Bone marrow (tissue), 2 donors: ENCODE measurements at regions not wholly inside any gene's neighbourhood (a gene's known extent, or its start where the extent isn't known, plus 50 kb on each side); places are given as distances from the start of the nearest gene placed in this dataset.

ENCODE experiments used
- DNase-seq, 2 donors: peaks; one replicate each; lab custom pipeline; 2025; lab: John Stamatoyannopoulos, UW

DNA sequence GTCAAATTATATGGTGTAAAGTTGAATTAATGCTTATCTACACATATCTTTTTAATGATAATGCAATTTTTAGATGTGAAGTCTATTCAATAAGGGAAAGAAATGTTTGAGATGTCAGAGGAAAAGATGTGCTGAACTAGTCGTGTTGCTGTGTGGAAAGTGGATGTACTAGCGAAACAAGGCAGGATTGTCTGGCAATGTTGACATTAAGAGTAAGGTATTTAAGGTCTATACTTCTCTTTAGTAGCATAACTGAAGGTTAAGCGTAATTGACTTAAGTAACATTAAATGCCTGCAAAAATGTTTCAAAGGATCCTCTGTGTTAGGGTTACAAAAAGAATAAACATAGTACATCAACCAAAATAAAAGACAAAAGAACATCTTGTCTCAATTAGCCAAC lies 787.3 kb upstream of the KLHL1 start:
- DNase-seq: no peak

DNA sequence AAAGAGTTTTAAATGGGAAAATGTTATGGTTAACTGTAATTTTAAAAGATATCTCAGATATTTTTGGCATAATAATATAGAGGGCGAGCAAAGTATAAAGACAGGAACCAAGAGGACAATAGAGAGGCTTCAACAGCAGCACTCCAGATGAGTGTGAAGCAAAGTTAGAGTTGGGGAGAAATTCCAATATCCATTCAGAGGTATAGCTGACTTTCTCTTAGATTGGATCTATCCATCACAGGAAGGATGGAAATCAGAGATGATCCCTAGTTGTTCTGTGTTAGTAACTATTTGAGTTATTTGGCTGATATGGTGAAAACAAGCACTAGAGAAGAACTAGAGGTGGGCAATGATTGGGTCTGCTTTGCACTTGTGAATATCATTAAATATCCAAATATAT lies 786.0 kb upstream of the KLHL1 start:
- no peak for DNase-seq

DNA sequence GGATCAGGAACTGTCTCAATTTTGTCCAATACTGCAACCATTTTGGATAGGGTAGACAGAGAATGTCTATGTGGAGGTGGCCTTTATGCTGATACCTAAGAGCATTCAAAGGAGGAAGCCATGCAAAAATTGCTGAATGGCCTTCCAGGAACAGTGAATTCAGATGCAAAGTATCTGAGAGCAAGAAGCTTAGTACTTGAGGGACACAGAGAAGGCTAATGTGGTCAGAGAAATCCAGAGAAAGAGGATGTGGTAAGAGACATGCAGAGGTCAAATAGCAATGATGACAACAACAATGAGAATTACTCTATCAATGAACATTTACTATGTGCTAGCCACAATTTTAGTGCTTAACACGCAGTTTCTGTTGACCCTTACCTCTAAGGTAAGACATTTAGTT lies 785.6 kb upstream of the KLHL1 start:
- DNase-seq: no peak

DNA sequence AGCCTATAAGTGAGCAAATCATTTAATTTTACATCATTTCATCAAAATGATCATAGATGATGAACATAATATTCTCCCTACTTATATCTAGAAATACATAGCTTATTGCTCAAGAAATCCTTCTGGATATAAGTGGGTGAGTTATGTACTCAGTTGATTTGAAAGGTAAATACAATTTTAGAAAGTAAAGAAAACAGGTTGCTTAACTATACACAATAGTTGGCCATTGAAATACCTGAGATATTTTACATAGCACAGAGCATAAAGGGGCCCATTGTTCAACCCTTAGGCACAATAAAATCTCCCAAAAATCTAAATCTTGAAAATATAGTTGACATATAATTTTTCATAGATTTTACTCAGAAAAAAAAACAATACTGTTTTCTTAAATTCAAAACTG lies 782.0 kb upstream of the KLHL1 start:
- no peak for DNase-seq

DNA sequence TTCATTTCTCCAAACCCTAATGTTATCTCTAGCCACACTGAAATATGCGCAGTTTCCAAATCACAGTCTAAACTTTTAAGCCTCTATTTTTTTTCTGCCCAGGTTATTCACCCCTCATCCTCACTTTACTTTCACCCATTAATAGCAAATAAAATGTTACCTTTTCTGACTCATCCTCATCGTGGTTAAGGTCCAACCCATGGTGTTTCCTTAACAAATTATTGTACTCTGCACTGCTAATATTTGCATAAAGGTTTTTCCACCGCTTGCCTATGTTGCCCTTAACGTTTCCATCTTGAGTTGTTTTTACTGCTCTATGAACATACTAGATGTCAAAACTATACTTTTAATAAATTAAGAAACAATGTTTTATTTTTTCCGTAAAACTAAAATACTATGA lies 780.9 kb upstream of the KLHL1 start:
- DNase-seq: no peak

DNA sequence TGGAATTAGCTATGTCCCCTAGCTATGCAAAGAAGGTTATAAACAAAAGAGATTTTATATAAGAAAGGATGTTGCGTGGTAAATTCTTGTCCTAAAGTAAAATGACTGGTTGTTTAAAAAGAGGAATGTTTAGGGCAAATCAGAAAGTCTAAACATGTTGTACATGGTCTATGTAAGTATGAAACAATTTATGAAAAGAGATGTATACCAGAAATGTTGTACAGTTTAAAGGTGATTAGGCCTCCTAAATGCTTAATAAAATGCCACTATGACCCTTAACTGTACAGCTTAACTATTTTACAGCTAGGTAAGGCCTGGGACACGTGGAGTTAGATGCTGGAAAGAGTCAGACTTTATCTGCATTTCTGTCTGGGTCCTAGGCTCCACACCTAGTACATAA lies 775.9 kb upstream of the KLHL1 start:
- no peak for DNase-seq

DNA sequence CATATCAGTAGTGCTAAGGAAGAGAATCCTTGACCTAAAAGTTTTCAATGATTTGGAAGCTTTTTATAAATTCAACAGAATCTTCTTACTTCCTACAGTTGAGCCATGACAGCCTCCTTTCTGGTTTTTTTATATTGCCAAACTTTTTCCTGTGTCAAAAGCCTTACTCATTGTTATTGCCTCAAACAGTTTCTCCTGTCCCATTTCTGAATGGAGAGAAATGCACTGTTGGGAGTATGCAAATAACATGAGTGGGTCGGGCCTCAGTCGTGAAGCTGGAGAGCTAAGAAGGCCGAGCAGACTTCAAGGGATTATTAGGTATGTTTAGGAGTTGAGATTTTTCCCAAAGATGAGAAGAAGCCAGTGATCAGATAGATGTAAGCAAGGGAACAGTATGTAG lies 766.4 kb upstream of the KLHL1 start:
- no peak for DNase-seq

DNA sequence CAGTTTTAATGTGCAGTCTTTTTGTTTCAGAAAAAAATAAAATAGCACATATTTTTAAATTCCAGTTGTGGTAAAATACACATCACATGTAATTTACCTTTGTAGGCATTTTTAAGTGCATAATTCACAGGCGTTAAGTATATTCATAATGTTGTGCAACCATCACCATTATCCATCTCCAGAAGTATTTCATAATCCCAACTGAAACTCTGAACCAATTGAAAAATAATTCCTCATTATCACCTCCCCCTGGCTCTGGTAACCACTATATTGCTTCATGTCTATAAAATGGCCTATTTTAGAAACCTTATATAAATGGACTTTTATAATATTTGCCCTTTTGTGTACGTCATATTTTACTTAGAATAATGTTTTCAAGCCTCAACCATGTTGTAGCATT lies 756.5 kb upstream of the KLHL1 start:
- no peak for DNase-seq

DNA sequence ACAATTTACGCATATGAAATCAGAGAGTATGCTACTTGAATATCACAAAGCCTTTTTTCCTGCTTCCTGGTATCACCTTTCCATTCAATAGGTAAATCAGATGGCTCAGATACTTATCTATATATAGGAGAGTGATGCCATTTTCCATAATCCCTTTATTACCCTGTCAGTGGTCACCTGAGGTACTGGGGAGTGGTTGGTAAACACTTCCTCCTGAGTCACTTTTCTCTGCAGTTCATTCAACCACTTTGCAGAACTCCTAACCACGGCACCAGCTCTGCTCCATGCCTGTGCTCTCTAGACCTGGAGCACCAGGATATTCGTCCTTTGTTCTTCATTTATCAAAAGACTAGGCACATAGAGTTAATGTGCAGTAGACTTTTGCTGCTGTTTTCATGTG lies 748.5 kb upstream of the KLHL1 start:
- no peak for DNase-seq

DNA sequence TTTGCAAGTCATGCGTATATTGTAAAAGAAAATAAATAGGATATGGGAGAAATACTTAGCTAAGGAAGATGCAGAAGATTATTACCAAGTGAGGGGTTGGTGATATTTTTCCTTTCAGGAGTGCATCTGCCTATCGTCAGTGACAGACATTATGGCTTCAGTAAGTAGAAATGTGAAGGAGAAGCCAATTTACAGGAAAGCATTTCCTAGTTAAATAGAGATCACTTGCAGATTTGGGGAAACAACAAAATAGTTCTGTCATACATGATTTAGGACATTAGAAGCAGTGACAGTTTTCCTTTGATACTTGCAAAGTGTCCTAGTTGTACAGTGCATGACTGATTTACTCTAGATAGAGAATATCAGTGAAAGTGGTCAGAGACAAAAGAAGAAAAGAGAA lies 747.8 kb upstream of the KLHL1 start:
- no peak for DNase-seq

DNA sequence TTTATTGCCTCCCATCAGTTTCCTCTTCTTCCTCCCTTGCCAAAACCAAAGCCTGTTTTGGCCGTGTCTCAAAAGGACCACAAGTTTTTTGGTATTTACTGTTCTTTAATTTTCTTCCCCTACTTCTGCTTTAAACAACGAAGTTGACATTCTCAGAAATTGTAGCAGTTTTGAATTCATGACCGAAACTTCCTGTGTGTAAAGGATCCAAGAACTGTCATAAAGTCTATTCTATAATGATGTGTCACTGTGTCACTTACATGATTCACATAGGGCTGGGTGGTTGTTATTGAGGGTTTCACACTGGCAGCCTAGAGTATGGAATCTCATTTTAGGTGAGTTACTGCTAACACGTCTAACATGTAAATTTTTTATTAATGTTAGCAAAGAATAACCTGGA lies 741.0 kb upstream of the KLHL1 start:
- no peak for DNase-seq

DNA sequence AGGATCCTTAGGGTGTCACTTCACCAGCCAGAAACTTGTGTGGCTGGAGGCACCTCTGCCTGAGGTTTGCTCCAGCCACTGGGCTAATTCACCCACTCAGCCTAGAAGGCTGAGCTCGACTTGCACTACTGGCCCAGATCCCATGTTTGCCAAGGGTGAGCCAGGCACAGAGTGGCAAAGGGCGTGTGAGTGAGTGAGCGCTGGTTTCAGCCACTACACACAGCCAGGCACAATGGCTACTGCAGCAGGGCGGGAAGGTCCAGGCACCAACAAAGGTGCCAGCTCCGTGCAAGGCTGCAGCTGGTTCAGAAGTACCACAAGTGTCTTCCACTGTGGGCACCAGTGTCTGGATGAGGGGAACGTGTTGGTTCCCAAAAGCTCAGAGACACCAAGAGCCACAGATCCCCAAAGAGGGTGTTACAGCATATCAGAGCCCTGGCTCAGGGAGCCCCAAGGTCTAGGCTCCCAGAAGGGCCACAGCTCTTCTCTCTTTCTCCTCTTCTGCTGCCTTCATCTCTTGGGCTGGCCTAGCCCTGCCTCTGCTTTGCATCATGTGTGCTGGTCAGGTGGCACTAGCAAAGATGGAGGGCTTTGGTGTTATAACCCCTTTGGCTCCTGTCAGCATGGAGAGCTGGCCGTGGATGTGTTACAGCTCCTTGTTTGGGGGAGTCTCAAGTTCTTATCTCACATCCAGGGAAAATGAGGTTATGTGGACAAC lies 736.3 kb upstream of the KLHL1 start:
- DNase-seq: no peak

DNA sequence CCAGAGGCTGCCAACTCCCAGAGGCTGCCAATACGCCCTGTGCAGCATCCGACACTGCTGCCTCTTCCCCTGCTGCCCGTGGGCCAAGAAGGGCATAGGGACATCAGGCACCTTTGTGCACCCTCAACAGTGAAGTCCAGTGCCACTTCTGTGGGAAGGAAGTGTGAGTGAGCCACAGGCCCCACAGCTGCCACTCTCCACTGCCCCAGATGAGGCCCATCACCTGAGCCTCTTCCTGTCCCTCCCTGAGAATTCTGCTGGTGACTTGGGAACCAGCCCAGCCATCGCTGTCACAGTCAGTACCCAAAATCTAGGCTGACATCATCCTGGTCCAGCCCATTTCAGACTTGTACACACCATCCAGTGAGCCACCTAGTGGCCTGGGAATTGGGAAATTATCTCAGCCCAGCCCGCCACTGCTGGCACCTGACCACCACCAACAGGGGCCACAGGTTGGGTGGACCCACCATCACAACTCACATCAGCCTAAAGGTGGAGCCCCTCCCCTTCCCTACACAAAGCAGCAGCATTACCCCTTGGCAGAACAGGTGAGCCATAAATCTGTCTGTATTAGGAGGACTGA lies 733.9 kb upstream of the KLHL1 start:
- no peak for DNase-seq

DNA sequence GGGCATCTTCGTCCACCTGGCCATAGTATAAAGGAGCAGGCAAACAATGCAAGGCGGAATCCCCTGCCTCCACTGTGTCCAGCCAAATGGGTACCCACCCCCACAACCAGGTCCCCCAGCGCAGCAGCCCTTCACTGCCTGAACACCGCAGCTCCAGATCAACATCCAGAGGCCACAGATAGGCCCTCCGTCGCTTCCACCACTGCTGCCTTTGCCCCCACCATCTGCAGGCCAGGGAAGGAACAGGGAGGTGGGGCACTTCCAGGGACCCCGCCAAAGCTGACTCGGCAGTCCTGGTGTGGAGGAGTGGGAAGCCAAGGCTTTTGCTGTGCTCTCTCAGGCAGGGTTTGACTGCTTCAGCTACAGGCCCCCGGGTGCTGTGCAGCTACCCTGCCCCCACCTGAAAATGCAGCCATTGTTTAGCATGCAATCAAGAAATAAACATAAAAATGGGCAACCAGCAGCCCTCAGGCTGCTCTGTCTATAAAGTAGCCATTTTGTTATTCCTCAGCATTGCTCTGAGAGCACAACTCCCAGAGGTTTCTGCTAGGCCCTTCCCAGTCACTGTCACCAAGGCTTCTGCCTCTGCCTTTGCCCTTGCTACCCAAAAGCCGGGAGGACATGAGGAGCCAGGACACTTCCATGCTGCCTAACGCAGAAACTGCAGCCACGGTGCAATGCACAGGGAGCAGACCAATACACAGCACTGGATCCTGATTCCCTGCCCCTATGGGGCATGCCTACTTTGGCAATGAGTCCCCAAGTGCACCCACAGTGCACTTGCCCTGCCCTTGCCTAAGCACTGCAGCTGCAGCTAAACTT lies 733.2 kb upstream of the KLHL1 start:
- no peak for DNase-seq

DNA sequence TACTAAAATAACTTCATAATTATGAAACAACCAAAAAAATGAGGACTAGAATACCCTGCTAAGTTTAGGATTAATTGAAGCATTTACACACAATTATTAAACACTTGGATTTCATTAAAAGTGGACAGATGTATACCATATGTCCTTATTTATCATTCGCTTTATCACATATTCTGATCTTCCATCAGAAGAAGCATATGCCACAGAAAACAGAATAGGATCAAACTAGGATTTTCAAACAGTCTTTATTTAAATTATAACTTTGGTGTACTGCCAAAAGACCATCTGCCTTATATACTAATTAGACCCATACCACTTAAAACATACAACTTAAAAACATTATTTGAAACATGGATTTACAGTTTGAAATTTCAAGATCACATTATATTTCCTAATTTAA lies 727.1 kb upstream of the KLHL1 start:
- DNase-seq: no peak

DNA sequence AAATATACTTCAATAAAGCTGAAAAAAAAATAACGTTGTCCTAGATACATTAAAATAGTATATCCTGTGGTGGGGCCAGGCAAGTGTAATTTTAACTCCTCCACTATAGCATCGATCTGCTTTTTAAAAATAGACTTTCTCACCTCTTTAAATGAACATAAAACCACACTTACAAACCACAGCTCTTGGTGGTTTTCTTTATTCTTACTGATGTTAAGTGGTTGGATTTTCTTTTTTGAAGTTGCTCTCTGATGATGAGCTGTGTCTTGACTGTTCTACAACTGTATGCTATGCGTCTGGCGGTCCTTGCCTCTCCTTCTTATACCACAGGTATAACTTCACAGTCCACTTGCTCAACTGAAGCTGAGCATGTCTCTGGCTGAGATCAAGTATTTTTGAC lies 721.5 kb upstream of the KLHL1 start:
- no peak for DNase-seq

DNA sequence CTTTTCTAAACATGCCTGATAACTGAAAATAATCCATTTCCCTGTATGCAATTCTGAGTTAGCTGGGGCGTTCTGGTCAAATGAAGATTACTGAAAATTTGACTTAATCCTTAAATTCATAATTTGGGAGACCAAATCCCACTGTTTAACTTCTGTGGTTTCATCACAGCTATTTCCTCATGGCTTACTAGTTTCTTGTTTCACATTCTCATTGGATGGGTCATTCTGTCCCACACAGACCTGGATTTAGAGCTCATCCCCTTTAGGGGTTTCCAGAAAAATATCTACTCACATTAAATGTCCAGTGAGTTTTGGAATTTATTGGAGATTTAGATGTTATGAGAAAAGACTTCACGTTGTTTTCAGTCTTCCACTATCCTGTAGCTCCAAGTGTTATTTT lies 709.3 kb upstream of the KLHL1 start:
- DNase-seq: no peak

DNA sequence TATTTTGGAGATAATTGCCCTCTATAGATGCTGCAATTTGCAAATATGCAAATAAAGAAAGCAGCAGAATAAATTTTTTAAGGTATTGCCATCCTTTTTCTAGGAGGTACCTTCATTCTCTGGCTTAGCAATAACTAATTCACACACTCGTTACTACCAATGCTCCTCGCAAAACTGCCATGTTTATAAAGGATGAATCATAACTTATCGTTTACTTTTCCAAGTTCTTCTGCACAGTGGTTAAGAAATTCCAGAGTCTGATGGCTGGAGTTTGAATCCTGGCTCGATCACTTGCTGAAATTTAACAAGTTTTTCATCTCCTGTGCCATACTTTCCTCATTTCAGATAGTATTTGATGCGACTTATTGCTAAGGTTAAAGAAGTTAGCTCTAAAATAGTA lies 708.6 kb upstream of the KLHL1 start:
- DNase-seq: no peak

DNA sequence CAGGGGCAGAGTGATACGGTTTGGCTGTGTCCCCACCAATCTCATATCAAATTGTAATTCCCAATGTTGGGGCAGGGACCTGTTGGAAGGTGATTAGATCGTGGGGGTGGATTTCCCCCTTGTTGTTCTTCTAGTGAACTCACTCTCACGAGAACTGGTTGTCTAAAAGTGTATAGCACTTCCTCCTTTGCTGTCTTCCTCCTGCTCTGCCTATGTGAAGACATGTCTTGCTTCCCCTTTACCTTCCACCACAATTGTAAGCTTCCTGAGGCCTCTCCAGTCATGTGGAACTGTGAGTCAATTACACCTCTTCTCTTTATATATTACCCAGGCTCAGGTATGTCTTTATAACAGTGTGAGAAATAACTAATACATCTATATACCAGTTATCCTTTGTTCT lies 706.4 kb upstream of the KLHL1 start:
- no peak for DNase-seq

DNA sequence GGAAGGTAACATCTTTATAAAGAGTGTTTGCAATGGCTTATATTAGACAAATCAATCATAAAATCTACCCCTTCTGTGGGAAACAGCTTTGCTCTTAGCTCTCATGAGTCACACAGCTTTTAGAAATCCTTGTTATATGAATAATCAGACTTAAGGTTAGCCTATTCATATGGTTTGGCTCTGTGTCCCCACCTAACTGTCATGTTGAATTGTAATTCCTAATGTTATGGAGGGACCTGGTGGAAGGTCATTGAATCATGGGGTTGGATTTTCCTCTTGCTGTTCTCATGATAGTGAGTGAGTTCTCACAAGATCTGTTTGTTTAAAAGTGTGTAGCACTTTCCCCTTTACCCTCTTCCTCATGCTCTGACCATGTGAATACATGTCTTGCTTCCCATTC lies 704.2 kb upstream of the KLHL1 start:
- DNase-seq: no peak

DNA sequence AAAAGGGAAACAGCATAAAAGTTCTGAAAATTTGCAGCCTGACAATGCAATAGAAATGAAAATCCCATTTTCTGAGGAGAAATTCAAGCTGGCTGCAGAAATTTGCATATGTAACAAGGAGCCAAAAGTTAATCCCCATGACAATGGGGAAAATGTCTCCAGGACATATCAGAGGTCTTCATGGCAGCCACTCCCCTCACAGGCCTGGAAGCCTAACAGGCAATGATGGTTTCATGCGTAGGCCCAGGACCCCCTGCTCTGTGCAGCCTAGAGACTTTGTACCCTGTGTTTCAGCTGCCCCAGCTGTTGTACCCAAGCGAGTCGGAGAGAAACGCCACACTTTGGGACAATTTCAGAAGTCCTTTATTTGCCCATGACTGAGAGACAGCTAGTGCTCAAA lies 701.3 kb upstream of the KLHL1 start:
- no peak for DNase-seq

DNA sequence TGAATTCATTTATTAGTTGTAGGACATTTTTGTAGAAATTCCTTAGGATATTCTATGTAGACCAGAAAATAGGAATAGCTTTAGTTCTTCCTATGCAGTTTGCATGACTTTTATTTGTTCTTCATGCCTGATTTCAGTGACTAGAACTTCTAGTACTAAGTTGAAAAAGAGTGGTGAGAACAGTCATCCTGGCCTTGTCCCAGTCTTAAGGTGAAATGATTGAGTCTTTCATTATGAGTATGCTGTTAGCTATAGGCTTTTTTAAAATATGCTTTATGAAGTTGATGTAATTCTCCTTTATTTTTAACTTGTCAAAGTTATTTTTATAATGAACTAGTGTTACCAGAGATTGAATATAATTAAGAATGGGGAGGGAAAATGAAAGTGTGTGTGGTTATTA lies 690.1 kb upstream of the KLHL1 start:
- no peak for DNase-seq

DNA sequence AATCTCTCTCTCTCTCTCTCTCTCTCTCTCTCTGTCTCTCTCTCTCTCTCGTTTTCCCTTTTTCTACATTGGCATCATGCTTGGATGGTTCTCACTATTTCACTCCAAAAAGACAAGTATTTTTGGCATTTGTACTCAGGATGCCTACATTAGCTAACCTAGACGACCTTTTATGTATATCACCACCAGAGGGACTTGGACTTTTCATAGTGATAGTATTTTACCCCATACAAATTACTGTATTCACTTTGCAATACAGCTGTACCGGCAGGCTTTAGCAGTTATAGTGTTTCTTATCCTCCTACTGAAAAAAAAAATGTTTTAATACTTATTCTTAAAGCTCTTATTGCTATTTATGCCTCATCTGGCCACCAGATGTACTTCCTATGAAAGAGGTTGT lies 687.2 kb upstream of the KLHL1 start:
- DNase-seq: no peak

DNA sequence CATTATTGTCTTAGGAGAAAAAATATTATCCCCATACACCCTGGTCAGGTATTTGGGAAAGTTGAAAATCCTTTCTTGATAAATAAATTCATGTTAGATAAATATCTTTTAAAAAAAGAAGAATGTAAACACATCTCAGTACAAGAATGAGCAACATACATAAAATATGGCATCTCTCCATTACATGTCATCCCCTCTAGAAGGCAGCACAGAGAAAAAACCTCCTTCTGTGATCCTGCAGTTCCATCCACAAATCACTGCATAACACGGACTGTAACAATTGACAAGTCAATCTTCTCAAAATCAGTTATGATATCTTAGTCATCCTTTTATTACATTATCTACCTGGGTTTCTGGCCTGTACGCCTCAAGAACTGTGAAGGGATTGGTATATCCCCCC lies 683.9 kb upstream of the KLHL1 start:
- DNase-seq: no peak
